ENCODE measurements at regions not wholly inside any gene's neighbourhood (a gene's known extent, or its start where the extent isn't known, plus 50 kb on each side); places are given as distances from the start of the nearest gene placed in this dataset.

DNA sequence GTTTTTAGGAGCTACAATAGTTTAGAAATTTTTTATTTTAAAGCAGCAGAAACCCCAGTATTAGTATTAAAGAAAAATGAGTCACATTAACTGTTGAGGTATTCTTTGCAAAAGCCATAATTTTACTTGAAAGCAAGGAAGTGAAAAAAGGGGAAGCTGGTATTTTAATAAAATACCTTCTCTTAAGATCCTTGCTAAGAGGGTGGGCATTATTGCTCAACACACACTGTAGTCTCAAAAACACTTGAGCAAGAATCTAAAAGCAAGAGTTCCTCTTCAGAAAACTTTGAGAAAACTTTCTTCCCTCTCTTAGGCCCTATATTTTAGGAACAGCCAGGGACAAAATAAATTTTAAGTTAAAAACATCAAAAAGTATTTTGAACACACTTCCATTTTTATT, 259.4 kb upstream of the DIAPH2 start:
- no peaks in the 10 kb centered on the region for H3K9me3 ChIP-seq
- no peak overlapping the region for H3K4me3 ChIP-seq
- no peaks in the 10 kb centered on the region for H3K27me3 ChIP-seq
- no peak for DNase-seq (ENCODE audit: low spot score in 2 of 2)
- no peaks in the 10 kb centered on the region for H3K4me1 ChIP-seq
- H3K36me3 ChIP-seq: no peaks in the 10 kb centered on the region
- intact Hi-C loops (cut with DNase I): no loop called here
- no peak overlapping the region for H3K27ac ChIP-seq
- TF ChIP-seq, protein P1, sequence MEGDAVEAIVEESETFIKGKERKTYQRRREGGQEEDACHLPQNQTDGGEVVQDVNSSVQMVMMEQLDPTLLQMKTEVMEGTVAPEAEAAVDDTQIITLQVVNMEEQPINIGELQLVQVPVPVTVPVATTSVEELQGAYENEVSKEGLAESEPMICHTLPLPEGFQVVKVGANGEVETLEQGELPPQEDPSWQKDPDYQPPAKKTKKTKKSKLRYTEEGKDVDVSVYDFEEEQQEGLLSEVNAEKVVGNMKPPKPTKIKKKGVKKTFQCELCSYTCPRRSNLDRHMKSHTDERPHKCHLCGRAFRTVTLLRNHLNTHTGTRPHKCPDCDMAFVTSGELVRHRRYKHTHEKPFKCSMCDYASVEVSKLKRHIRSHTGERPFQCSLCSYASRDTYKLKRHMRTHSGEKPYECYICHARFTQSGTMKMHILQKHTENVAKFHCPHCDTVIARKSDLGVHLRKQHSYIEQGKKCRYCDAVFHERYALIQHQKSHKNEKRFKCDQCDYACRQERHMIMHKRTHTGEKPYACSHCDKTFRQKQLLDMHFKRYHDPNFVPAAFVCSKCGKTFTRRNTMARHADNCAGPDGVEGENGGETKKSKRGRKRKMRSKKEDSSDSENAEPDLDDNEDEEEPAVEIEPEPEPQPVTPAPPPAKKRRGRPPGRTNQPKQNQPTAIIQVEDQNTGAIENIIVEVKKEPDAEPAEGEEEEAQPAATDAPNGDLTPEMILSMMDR (IDR thresholded peaks at IDR 0.05): no peak

DNA sequence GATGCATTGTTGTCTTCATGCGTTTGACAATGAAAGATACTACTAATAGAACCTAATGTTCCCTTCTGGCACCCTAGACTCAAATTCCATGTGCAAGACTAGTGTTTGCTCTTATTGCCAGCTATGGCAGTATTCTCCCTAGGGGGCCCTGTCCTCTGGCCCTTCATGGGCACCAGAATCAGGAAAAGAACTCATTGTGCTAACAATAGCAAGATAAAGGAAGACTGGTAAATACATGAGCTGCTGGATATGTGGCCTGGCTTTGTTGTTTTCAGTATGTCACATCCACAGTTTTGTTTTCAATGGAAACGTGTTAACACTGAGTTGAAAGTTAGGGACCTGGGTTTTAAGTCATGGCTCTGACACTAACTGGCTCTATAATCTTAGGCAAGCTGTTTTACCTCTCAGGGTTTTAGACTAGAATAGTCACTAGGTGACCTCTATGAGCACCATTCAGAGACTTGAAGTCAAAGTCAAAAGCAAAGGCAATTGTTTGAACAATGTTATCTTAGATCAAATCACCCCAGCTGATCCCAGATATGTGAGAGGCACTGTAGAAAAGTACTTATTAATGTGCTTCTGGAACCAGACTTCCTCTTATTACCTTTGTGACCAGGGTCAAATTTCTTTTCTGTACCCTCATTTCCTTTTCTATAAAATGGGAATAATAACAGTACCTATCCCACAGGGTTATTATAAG, 253.7 kb upstream of the DIAPH2 start:
- Histone ChIP-seq H3K4me1 (peaks cover 0 to 3% of the 10 kb centered on the region in 2 donors), H3K4me3 (no peak overlapping the region), H3K9me3 (no peaks in the 10 kb centered on the region), H3K36me3 (no peaks in the 10 kb centered on the region), H3K27ac (peak overlapping the region in 1 of 2 donors; percentile 31), H3K27me3 (no peaks in the 10 kb centered on the region)
- TF ChIP-seq, protein P1 (IDR thresholded peaks at IDR 0.05): no peak
- intact Hi-C loops (cut with DNase I): loop anchor here (5.0 to 10.0 kb wide), 2 partner anchors 124 to 256 kb away; no protein-coding TSS in a partner anchor
- DNase-seq (ENCODE audit: low spot score in 2 of 2): no peak

DNA sequence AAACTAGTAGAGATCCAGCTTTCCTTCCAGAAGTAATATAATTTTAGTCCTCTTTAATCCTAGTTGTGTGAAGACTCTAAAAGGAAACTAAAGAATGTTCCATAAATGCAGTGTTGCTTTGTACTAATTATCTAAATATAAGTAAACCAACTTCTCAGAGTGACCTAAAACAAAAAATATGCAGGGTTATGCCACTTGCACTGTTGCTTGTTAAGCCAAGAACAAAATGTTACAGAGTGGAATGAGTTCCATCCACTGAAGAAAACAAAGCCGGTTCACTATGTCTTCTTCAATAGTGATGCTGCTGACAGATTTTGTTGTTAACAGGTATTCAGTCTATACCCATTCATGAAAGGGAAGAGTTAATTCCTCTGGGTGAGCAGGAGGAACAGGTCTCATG, 252.0 kb upstream of the DIAPH2 start:
- intact Hi-C loops (cut with DNase I): loop anchor here (5.0 to 10.0 kb wide), 2 partner anchors 122 to 255 kb away; no protein-coding TSS in a partner anchor
- Histone ChIP-seq H3K4me1 (peaks cover 0 to 3% of the 10 kb centered on the region in 2 donors), H3K27me3 (no peaks in the 10 kb centered on the region), H3K36me3 (no peaks in the 10 kb centered on the region), H3K4me3 (no peak overlapping the region), H3K9me3 (no peaks in the 10 kb centered on the region), H3K27ac (peak overlapping the region; percentile 5 to 31)
- no peak for DNase-seq (ENCODE audit: low spot score in 2 of 2)
- TF ChIP-seq, protein P1 (IDR thresholded peaks at IDR 0.05): no peak

DNA sequence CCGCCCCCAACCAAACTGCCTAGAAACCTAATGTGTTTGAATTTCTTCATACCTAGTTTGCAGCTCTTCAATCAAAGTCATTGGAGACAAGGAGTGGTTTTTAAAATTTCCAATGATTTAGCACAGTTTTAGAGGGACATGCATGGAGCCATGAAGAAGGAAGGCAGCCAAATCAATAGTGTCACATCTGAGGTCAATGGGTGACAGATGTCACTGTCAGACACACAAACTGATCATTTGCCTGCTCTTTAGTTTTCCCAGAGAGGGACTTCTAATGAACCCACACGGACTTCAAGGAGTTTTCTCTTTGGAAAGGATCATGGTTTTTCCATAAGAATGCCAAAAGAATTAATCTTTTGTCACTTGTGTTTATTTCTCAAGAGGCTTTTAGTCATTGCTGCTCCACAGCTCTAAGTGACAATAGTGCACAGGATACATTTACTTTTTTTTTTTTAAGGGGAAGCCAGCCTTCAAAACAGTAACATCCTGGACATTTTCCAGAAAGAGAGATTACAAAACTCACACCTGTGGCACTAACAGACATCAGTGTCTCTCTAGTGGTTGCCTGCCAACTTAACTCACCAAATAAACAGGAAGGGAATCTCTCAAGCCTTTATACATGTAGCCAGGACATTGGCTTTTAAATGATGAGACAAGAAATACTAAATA, 251.1 kb upstream of the DIAPH2 start:
- peaks cover 0 to 3% of the 10 kb centered on the region in 2 donors for H3K4me1 ChIP-seq
- no peaks in the 10 kb centered on the region for H3K9me3 ChIP-seq
- TF ChIP-seq, protein P1 (IDR thresholded peaks at IDR 0.05): no peak
- intact Hi-C loops (cut with DNase I): loop anchor here (5.0 to 10.0 kb wide), 2 partner anchors 121 to 254 kb away; no protein-coding TSS in a partner anchor
- H3K27me3 ChIP-seq: no peaks in the 10 kb centered on the region
- H3K4me3 ChIP-seq: no peak overlapping the region
- no peak for DNase-seq (ENCODE audit: low spot score in 2 of 2)
- peak overlapping the region; percentile 1 to 5 for H3K27ac ChIP-seq
- no peaks in the 10 kb centered on the region for H3K36me3 ChIP-seq

DNA sequence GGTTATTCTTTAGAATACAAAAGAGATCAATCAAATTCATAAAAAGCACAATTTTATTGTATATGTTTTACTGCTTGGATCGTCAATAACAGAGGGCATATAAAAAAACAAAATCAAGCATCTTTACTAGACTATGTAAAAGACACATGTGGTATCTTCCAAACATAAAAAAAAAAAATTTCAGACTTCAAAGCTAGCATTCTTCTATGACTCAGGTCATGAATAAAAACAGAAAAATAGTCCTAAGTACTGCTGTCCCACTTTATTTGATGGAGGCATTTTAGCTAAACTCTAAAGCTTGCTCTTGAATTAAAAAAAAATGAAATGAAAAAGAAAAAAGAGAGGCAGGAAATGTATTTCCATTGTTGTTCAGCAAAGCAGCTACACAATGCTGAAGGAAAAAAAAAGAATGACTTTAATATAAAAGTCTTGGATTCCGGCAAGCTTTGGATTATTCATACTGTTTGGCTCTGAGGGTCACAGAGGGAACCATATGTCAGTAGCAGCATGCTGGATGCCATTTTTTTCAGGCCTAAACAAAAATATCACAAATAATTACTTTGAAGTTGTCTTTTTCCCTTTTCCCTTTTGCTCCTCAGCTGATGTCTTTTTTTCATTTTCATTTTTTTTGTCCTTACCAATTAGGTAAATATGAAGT, 249.1 kb upstream of the DIAPH2 start:
- no peaks in the 10 kb centered on the region for H3K9me3 ChIP-seq
- H3K27ac ChIP-seq: peak overlapping the region; percentile 5 to 30
- DNase-seq (ENCODE audit: low spot score in 2 of 2): no peak
- peaks cover 0 to 3% of the 10 kb centered on the region in 2 donors for H3K4me1 ChIP-seq
- TF ChIP-seq, protein P1 (IDR thresholded peaks at IDR 0.05): no peak
- intact Hi-C loops (cut with DNase I): loop anchor here (10.0 kb wide), 1 partner anchor 119 kb away; no protein-coding TSS in a partner anchor
- no peak overlapping the region for H3K4me3 ChIP-seq
- no peaks in the 10 kb centered on the region for H3K36me3 ChIP-seq
- no peaks in the 10 kb centered on the region for H3K27me3 ChIP-seq
